Calu3 (cell line): ENCODE measurements at regions not wholly inside any gene's neighbourhood (a gene's known extent, or its start where the extent isn't known, plus 50 kb on each side); places are given as distances from the start of the nearest gene placed in this dataset.

Source experiments
- BruUV-seq: library from RNA; stranded (reverse); fragments of 400-500 nt; replicated peaks from 2 replicates; lab custom pipeline; 2021; lab: Mats Ljungman, UMichigan
- CTCF ChIA-PET: fragments of 300-600 bp; sonication (Branson Sonifier 250); formaldehyde crosslinking; loops from one replicate; lab custom pipeline; 2022; ENCODE audit warnings: antibody characterized with exemption; lab: Charles Lee
- DNase-seq: peaks from one replicate; pipeline ENCODE4 v3.0.0; 2022
- H3K27ac Mint-ChIP-seq: one replicate; pipeline ENCODE4 v1.8.0; 2022; ENCODE audit warnings: mixed read lengths; ENCODE audit not compliant: unreplicated experiment
- H3K27me3 Mint-ChIP-seq: one replicate; pipeline ENCODE4 v1.8.0; 2022; ENCODE audit warnings: mixed read lengths; ENCODE audit not compliant: unreplicated experiment
- H3K36me3 Mint-ChIP-seq: one replicate; pipeline ENCODE4 v1.8.0; 2022; ENCODE audit warnings: mild to moderate bottlenecking, moderate library complexity, mixed read lengths; ENCODE audit not compliant: insufficient read depth, unreplicated experiment
- H3K4me1 Mint-ChIP-seq: one replicate; pipeline ENCODE4 v1.8.0; 2022; ENCODE audit warnings: mild to moderate bottlenecking, low read depth, mixed read lengths; ENCODE audit not compliant: unreplicated experiment
- H3K4me3 Mint-ChIP-seq: one replicate; pipeline ENCODE4 v1.8.0; 2022; ENCODE audit warnings: mild to moderate bottlenecking, low read depth, moderate library complexity, mixed read lengths; ENCODE audit not compliant: unreplicated experiment
- H3K9me3 Mint-ChIP-seq: one replicate; pipeline ENCODE4 v1.8.0; 2022; ENCODE audit warnings: low read depth, mixed read lengths; ENCODE audit not compliant: unreplicated experiment
- intact Hi-C: fragments of 100-400 bp; cut with micrococcal nuclease; formaldehyde crosslinking; loops from one replicate; pipeline ENCODE4 v1.10.0; 2022; ENCODE audit not compliant: unreplicated experiment
- TF ChIP-seq, protein P1 (sequence below): fragments of 200-600 bp; IDR thresholded peaks from one replicate; pipeline ENCODE4 v1.8.0; 2022; ENCODE audit warnings: antibody characterized with exemption; ENCODE audit not compliant: unreplicated experiment

DNA sequence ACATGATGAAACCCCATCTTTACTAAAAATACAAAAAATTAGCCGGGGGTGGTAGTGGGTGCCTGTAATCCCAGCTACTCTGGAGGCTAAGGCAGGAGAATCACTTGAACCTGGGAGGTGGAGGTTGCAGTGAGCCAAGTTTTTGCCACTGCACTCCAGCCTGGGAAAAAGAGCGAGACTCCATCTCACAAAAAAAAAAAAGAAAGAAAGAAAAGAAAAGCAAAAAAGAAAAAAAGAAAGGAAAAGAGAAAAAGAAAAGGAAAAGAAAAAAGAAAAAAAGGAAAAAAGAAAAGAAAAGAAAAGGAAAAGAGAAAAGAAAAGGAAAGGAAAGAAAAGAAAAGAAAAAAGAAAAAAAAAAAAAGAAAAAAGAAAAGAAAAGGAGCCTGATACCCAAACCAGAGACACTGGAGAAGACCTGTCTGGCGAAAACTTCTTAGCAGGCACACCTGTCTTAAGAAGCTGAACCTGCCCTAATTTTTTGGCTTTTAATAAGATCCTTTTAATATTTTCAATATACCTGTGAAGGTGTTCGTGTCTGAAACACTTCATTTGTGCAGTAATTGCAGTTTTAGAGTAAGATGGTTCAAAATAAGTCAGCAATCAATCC lies 164.7 kb upstream of the IRX2 start:
- Mint-ChIP-seq H3K9me3 (peaks cover 32% of the 10 kb centered on the region), H3K4me1 (no peaks in the 10 kb centered on the region), H3K27ac (no peak overlapping the region), H3K27me3 (no peaks in the 10 kb centered on the region), H3K4me3 (no peak overlapping the region), H3K36me3 (no peaks in the 10 kb centered on the region)
- intact Hi-C loops: no loop called here
- TF ChIP-seq, protein P1, sequence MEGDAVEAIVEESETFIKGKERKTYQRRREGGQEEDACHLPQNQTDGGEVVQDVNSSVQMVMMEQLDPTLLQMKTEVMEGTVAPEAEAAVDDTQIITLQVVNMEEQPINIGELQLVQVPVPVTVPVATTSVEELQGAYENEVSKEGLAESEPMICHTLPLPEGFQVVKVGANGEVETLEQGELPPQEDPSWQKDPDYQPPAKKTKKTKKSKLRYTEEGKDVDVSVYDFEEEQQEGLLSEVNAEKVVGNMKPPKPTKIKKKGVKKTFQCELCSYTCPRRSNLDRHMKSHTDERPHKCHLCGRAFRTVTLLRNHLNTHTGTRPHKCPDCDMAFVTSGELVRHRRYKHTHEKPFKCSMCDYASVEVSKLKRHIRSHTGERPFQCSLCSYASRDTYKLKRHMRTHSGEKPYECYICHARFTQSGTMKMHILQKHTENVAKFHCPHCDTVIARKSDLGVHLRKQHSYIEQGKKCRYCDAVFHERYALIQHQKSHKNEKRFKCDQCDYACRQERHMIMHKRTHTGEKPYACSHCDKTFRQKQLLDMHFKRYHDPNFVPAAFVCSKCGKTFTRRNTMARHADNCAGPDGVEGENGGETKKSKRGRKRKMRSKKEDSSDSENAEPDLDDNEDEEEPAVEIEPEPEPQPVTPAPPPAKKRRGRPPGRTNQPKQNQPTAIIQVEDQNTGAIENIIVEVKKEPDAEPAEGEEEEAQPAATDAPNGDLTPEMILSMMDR: no peak
- no peak for DNase-seq
- CTCF ChIA-PET: no interaction called here
- no TSS peak for BruUV-seq

DNA sequence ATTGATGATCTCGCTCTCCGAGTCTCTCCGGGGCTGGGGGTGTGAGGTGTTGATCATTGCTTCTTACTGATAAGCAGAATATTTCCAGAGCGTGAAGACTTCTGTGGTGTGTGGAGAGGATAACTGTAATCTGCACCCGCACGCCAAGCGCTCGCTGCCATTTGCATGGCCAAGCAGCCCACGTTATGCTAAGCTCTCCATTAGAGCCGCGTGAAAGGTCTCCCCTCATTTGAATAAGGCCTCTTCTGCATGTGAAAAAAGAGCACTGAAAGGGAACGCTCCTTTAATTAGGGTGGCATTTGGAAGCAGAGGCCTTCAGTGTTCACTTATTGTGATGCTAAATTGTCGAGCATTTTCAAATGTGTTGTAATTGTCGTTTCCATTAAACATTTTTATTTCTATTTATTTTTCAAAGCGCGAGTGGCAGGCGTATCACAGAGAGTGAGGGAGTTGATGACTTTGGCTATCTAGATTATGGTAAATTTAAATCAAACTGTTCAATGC lies 163.6 kb upstream of the IRX2 start:
- no TSS peak for BruUV-seq
- no peaks in the 10 kb centered on the region for H3K27me3 Mint-ChIP-seq

DNA sequence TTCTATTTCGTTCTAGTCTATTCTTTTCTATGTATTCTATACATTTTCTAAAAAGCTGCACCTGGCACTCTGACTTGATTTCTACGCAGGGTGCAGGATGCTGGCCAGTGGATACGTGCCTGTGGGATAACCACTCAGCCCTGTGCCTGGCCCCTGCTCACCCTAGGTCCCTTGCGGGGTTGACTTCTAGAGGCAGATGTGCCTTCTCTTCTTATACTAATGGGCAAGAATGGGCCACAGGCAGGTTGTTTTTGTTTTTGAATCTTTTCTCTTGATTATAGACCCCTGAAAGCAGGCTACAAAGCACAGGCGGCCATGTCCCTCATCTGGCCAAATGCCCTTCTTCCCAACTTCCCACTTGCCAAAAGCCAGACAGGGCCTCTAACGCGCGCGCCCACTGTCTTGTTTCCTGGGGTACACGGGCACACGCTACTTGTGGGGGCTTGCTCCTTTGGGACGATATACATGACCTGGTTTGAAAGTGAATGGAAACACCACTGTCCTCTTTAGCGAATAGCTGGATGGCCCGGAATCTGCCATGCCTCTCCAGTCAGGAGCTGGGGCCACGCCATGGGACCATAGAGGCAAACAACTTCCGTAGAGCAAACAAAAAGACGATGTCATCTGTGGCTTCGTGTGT lies 162.7 kb upstream of the IRX2 start:
- no peak overlapping the region for H3K4me3 Mint-ChIP-seq
- no peak overlapping the region for H3K27ac Mint-ChIP-seq
- peaks cover 25% of the 10 kb centered on the region for H3K9me3 Mint-ChIP-seq
- no TSS peak for BruUV-seq
- H3K4me1 Mint-ChIP-seq: no peaks in the 10 kb centered on the region
- intact Hi-C loops: no loop called here
- H3K36me3 Mint-ChIP-seq: no peaks in the 10 kb centered on the region
- no peaks in the 10 kb centered on the region for H3K27me3 Mint-ChIP-seq
- CTCF ChIA-PET: no interaction called here
- TF ChIP-seq, protein P1: no peak
- DNase-seq: no peak

More for the DNA sequence above, 163.6 kb upstream of the IRX2 start:
- TF ChIP-seq, protein P1: no peak
- DNase-seq: no peak
- intact Hi-C loops: no loop called here
- peaks cover 25% of the 10 kb centered on the region for H3K9me3 Mint-ChIP-seq
- H3K4me3 Mint-ChIP-seq: no peak overlapping the region
- CTCF ChIA-PET: no interaction called here
- no peaks in the 10 kb centered on the region for H3K4me1 Mint-ChIP-seq
- no peaks in the 10 kb centered on the region for H3K36me3 Mint-ChIP-seq
- H3K27ac Mint-ChIP-seq: no peak overlapping the region

DNA sequence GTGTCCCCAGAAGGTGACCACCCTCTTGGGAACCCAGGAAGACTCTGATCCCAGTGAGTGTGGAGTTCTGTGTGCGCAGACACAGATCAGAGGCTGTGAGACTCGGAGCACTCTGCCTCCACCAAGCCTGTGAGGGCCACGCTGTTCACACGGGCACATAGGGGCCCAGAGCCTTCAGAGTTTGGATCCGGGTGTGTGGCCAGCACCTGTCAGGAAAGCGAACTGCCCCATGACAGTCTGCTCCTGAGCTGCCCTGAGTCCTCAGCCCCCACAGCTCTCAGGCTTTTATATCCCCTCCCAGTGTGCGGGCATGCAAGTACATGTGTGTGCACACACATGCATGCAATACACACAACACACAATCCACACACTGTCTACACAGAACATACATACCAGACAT lies 161.8 kb upstream of the IRX2 start:
- TF ChIP-seq, protein P1: no peak
- no peak for DNase-seq
- BruUV-seq: no TSS peak
- no peaks in the 10 kb centered on the region for H3K36me3 Mint-ChIP-seq
- H3K4me3 Mint-ChIP-seq: no peak overlapping the region
- no peaks in the 10 kb centered on the region for H3K4me1 Mint-ChIP-seq
- CTCF ChIA-PET: no interaction called here
- intact Hi-C loops: no loop called here
- no peak overlapping the region for H3K27ac Mint-ChIP-seq
- H3K9me3 Mint-ChIP-seq: peaks cover 25% of the 10 kb centered on the region
- no peaks in the 10 kb centered on the region for H3K27me3 Mint-ChIP-seq
